ENCODE measurements at regions not wholly inside any gene's neighbourhood (a gene's known extent, or its start where the extent isn't known, plus 50 kb on each side); places are given as distances from the start of the nearest gene placed in this dataset.

- TF ChIP-seq, protein P1, sequence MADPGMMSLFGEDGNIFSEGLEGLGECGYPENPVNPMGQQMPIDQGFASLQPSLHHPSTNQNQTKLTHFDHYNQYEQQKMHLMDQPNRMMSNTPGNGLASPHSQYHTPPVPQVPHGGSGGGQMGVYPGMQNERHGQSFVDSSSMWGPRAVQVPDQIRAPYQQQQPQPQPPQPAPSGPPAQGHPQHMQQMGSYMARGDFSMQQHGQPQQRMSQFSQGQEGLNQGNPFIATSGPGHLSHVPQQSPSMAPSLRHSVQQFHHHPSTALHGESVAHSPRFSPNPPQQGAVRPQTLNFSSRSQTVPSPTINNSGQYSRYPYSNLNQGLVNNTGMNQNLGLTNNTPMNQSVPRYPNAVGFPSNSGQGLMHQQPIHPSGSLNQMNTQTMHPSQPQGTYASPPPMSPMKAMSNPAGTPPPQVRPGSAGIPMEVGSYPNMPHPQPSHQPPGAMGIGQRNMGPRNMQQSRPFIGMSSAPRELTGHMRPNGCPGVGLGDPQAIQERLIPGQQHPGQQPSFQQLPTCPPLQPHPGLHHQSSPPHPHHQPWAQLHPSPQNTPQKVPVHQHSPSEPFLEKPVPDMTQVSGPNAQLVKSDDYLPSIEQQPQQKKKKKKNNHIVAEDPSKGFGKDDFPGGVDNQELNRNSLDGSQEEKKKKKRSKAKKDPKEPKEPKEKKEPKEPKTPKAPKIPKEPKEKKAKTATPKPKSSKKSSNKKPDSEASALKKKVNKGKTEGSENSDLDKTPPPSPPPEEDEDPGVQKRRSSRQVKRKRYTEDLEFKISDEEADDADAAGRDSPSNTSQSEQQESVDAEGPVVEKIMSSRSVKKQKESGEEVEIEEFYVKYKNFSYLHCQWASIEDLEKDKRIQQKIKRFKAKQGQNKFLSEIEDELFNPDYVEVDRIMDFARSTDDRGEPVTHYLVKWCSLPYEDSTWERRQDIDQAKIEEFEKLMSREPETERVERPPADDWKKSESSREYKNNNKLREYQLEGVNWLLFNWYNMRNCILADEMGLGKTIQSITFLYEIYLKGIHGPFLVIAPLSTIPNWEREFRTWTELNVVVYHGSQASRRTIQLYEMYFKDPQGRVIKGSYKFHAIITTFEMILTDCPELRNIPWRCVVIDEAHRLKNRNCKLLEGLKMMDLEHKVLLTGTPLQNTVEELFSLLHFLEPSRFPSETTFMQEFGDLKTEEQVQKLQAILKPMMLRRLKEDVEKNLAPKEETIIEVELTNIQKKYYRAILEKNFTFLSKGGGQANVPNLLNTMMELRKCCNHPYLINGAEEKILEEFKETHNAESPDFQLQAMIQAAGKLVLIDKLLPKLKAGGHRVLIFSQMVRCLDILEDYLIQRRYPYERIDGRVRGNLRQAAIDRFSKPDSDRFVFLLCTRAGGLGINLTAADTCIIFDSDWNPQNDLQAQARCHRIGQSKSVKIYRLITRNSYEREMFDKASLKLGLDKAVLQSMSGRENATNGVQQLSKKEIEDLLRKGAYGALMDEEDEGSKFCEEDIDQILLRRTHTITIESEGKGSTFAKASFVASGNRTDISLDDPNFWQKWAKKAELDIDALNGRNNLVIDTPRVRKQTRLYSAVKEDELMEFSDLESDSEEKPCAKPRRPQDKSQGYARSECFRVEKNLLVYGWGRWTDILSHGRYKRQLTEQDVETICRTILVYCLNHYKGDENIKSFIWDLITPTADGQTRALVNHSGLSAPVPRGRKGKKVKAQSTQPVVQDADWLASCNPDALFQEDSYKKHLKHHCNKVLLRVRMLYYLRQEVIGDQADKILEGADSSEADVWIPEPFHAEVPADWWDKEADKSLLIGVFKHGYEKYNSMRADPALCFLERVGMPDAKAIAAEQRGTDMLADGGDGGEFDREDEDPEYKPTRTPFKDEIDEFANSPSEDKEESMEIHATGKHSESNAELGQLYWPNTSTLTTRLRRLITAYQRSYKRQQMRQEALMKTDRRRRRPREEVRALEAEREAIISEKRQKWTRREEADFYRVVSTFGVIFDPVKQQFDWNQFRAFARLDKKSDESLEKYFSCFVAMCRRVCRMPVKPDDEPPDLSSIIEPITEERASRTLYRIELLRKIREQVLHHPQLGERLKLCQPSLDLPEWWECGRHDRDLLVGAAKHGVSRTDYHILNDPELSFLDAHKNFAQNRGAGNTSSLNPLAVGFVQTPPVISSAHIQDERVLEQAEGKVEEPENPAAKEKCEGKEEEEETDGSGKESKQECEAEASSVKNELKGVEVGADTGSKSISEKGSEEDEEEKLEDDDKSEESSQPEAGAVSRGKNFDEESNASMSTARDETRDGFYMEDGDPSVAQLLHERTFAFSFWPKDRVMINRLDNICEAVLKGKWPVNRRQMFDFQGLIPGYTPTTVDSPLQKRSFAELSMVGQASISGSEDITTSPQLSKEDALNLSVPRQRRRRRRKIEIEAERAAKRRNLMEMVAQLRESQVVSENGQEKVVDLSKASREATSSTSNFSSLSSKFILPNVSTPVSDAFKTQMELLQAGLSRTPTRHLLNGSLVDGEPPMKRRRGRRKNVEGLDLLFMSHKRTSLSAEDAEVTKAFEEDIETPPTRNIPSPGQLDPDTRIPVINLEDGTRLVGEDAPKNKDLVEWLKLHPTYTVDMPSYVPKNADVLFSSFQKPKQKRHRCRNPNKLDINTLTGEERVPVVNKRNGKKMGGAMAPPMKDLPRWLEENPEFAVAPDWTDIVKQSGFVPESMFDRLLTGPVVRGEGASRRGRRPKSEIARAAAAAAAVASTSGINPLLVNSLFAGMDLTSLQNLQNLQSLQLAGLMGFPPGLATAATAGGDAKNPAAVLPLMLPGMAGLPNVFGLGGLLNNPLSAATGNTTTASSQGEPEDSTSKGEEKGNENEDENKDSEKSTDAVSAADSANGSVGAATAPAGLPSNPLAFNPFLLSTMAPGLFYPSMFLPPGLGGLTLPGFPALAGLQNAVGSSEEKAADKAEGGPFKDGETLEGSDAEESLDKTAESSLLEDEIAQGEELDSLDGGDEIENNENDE (IDR thresholded peaks at IDR 0.05; ENCODE audit: insufficient replicate concordance, low read length): no peak
- TF ChIP-seq CEBPB (IDR thresholded peaks at IDR 0.05; ENCODE audit: low read depth, low read length) (peak; percentile 54; the same call in 1 of the 2 replicates), SRF (IDR thresholded peaks at IDR 0.05; ENCODE audit: low read depth, low read length) (peak; percentile 45; the same call in 1 of the 2 replicates), JUN (IDR thresholded peaks at IDR 0.05; ENCODE audit: low read depth, low read length) (no peak), TBP (IDR thresholded peaks at IDR 0.05; ENCODE audit: low read depth, low read length) (0 out of 2 replicates have a peak, but pooled peaks have one; percentile 36), SUZ12 (IDR thresholded peaks at IDR 0.05; ENCODE audit: low read length) (no peak), HDAC2 (IDR thresholded peaks at IDR 0.05; ENCODE audit: borderline replicate concordance in 1 of 2, low read depth in 2 of 2, low read length in 2 of 2) (no peak), YY1 (IDR thresholded peaks at IDR 0.05; ENCODE audit: low read depth, low read length) (peak; percentile 79), CHD2 (IDR thresholded peaks at IDR 0.05; ENCODE audit: low read length) (no peak), RXRA (IDR thresholded peaks at IDR 0.05; ENCODE audit: insufficient read depth, low read depth, low read length) (no peak)
These were observed 166.6 kb downstream of the PMAIP1 start (continued) for GRCh38 chr18:60066219-60066975.

All from H1 (cell line).